GM21723 (cell line): ENCODE measurements at regions not wholly inside any gene's neighbourhood (a gene's known extent, or its start where the extent isn't known, plus 50 kb on each side); places are given as distances from the start of the nearest gene placed in this dataset.

ENCODE experiments used
- ATAC-seq: cut with Tn5 transposase; IDR thresholded peaks from one replicate; pipeline ENCODE4 v1.9.1; 2021; ENCODE audit warnings: mild to moderate bottlenecking, moderate library complexity; ENCODE audit not compliant: unreplicated experiment

DNA sequence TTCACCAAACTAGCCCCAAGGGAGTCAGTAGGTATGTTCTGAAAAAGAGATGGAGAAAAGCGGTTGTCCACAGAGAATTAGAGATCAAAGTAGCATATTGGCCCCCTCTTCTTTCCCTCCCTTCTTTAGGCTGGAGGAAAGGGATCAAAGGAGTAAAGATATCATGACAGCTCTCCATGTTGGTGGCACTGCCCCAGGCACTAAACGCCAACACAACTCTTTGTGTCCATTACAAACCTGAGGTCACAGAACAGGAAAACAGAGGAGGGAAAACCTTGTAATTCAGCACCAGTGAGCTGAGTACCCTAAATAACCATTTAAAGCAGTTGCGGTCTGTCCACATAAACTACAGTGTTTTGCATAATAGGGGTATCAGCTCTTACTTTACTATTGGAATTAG is 113.0 kb upstream of the TFAP2D start:
- ATAC-seq: no peak

DNA sequence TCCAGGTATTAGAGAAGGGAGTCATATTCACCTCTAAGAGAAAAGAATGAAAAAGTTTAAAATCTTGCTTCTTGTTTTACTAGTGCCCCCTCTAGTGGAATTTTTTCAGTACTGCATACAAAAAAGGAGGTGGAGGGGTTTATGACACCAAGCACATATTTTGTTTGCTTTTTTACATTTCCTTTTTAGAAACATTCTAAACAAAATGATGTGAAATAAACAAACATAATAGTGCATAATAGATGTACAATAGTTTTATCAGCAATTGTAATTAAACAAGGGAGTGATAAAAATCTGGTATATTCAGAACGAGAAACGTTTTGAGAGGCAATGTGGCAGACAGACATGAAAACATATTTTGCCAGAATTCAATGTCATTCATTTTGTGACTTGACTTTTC is 111.0 kb upstream of the TFAP2D start:
- ATAC-seq: no peak

DNA sequence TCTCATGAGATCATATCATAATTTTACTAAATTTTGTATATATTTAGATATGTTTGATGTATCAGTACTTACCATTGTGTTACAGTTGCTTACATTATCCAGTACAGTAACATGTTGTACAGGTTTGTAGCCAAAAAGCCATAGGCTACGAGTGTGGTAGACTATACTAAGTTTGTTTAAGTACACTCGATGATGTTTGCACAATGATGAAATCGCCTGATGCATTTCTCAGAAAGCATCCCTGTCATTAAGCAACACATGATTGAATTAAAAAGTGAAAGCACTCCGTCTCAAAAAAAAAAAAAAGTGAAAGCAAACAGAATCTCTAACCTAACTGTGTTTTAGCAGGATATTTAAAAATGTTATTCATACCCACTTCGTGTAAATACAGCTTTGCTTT is 104.9 kb upstream of the TFAP2D start:
- ATAC-seq: no peak

DNA sequence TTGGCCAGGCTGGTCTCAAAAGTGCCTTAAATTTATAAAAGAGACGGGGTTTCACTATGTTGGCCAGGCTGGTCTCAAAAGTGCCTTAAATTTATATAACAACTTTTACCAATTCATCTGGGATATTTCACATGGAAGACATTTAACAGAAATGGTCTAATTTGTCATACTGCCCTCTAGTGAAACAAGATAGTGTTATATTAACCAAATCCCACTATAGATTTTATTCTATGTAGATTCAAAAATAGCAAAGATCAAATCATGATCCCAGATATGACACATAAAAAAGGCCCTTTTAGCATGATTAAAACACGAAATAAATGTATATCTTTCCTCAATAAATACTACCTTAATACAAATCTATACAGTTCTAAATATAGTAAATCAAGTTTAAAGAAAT is 102.8 kb upstream of the TFAP2D start:
- ATAC-seq: no peak

DNA sequence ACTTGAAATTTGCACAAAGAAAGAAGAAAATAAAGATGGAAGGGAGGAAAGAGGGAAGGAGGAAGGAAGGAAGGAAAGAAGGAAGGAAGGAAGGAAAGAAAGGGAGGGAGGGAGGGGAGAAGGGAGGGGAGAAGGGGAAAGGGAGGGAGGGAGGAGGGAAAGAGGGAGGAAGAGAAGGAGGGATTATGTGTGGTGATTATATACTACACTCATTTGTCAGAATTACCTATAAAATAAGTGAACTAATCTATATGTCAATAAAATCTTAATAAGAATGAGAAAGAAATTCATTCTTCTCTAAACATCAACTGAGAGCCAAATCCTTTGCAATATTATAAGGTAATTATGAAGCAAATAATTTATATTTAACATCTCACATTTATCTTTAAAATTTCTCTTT is 77.9 kb upstream of the TFAP2D start:
- ATAC-seq: no peak

DNA sequence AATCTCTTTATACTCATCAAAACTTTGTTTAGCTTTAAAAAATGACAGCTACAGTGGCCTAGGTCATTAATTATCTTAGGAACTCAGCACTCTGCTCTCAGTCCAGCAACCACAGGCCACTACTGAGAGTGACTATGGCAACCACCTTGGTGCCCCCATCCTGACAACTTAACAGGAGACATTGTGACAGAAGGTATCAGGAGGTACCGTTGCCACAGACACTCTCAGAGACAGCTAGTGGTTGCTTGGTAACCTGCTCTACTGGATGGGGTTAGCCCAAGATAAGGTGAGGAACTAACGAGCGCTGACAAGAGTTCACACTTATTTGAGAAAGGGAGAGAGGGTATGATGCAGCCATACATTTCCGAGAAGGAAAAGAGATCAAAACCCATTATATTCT is 76.1 kb upstream of the TFAP2D start:
- no peak for ATAC-seq

DNA sequence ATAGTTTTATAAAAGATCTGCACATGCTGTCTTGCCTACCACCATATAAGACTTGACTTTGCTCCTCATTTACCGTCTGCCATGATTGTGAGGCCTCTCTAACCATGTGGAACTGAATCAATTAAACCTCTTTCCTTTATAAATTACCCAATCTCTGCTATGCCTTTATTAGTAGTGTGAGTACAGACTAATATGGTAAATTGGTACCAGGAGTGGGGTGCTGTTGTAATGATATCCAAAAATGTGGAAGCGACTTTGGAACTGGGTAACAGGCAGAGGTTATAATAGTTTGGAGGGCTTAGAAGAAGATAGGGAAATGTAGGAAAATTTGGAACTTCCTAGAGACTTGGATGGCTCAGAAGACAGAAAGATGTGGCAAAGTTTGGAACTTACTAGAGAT is 64.2 kb upstream of the TFAP2D start:
- ATAC-seq: no peak

DNA sequence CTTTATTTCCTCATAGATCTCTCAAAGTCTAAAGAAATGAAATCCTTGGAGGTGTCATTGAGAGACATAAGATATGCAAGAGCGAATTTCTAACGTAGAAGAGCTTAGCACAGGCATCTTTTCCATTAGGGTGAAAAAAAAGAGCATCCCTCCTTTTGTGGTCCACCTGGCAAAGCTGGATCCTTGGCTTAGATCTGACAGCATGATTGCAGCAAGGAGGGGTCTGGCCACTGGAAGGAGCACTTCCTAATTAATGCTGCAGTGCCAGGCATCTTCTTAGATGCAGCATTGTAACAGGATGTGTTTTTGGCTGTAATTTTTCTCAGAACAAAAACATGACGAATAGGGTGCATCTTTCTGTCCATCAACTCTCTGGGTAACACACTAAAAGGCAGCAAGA is 60.1 kb upstream of the TFAP2D start:
- ATAC-seq: no peak

DNA sequence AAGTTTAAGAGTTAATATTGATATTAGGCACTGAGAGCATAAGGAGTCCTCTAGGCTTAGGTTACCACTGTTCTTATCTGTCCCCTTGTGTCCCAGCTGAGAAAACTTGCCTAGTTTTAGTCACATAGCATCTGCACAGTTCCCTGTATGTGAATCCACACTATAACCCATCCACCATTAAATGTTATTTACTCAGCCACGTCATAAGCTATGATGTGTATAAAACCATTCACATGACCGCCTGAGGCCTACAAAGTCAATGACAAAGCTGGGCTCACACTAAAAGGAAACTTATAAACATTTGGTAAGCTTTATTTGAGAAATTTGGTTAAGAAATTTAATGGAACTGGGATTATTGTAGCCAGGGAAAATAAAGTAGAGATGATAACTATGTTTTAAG is 59.2 kb upstream of the TFAP2D start:
- no peak for ATAC-seq

DNA sequence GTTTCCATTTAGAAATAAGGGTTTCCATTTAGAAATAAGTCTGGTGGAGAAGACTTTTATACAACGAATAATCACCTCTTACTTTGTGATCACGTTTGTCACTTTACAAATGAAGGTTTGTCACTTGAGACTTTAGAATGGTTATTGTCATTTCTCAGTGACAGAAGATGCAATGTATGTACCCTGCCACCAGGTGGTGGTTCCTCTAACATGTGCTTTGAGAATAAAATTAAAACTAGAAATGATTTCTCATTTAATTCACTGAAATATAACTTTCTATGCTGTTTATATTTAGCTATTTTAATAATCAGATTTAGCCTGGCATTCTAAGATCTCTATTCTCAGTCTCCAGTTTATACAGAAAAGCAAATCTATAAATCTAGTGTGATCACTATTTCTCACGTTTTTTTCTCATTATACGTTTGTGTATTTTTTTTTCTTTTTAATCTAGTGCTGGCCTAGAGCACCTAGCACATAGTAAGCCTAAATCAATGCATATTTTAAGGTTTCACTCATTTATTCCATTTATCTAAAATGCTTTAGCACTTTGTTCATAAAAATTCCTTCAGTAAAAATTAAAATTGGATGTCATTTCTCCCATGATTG is 57.4 kb upstream of the TFAP2D start:
- ATAC-seq: peak; percentile 65

DNA sequence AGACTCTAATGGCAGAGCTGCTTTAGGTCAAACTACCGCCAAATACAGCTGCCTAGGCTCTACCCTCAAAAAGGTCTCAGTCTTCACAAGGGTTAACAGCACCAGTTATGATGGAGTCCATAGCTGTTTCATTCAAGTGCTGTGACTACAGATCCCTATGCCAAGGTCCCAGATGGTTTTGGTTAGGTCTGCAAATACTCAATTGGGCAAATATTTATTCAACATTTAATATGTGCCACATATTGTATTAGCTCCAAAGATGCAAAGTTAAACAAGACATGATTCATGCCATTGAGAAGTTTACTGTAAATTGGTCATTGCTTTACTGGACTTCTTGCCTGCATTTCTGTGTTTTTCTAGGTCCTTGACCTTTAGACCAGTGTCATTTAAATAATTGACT is 55.8 kb upstream of the TFAP2D start:
- ATAC-seq: no peak

DNA sequence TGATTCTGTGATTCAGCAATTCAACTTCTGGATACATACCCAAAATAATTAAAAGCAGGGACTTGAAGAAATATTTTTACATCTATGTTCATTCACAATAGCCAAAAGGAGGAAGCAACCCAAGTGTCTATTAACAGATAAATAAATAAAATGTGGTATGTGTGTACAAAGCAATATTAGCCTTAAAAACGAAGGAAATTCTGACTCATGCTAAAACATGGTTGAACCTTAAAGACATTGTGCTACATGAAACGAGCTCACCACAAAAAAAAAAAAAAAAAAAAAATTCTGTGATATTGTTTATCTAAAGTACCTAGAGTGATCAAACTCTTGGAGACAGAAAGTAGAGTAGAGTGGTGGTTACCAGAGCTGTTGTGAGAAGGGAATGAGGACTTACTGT is 54.8 kb upstream of the TFAP2D start:
- ATAC-seq: no peak

DNA sequence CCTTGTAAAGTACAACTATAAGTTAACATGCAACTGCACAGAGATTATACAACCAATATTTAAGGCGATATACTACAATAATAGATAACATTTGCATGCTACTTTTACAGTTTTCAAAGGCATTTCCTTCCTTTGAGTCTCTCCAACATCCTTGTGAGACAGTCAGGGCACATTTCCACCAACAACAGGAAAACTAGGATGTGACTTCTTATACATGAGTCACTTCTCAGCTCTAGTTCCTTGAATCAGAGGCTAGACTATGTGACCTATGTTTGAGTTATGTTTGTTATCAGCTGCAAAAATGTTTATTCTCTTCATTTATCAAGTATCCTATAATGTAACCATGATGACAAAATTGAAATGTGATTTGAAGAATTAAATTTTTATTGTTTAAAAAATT is 51.7 kb upstream of the TFAP2D start:
- no peak for ATAC-seq
